NT2/D1 (cell line): ENCODE measurements at regions not wholly inside any gene's neighbourhood (a gene's known extent, or its start where the extent isn't known, plus 50 kb on each side); places are given as distances from the start of the nearest gene placed in this dataset.

Source experiments
- SUZ12 ChIP-seq: IDR thresholded peaks from 2 replicates; pipeline ENCODE4 v1.6.1; 2011; ENCODE audit not compliant: insufficient read length, insufficient read depth; ENCODE audit errors: extremely low read depth
- YY1 ChIP-seq: IDR thresholded peaks from 2 replicates; pipeline ENCODE4 v1.6.1; 2011; ENCODE audit not compliant: insufficient read length, insufficient read depth
- ZNF274 ChIP-seq: IDR thresholded peaks from 2 replicates; pipeline ENCODE4 v1.6.1; 2011; ENCODE audit warnings: mild to moderate bottlenecking, low read depth, low read length

- no peak for TF ChIP-seq YY1
- no peak for TF ChIP-seq ZNF274
- TF ChIP-seq SUZ12 = no peak
Observed at GRCh38 chr3:154976072-154976983, 103.8 kb upstream of the MME start.
